H1 (cell line): ENCODE measurements at regions not wholly inside any gene's neighbourhood (a gene's known extent, or its start where the extent isn't known, plus 50 kb on each side); places are given as distances from the start of the nearest gene placed in this dataset.

Experiments
- CTCF ChIA-PET: fragments of 300-600 bp; sonication (Branson Sonifier 250); formaldehyde crosslinking; loops from one replicate; lab custom pipeline; 2021; ENCODE audit not compliant: partially characterized antibody; lab: Charles Lee
- POLR2A ChIA-PET: fragments of 300-600 bp; sonication (Branson Sonifier 250); formaldehyde crosslinking; loops from one replicate; lab custom pipeline; 2021; ENCODE audit warnings: inconsistent platforms; ENCODE audit not compliant: partially characterized antibody; lab: Charles Lee
- DNase-seq, 2 experiments: peaks; one replicate each; pipeline versions ENCODE4 v3.0.0 to v3.0.0-alpha.2; 2010 to 2022; ENCODE audit warnings: low spot score in 2 of 2, low read depth in 1 of 2, mixed read lengths in 1 of 2
- FAIRE-seq: peaks from 2 replicates; lab custom pipeline; 2011; peaks lifted over from hg19 to GRCh38; lab: Jason Lieb, UNC
- H2AFZ ChIP-seq: 2 replicates; pipeline ENCODE4 v1.8.1; 2012; ENCODE audit warnings: low read length, inconsistent platforms
- H2AK5ac ChIP-seq: 2 replicates; pipeline ENCODE4 v1.6.1; 2013; ENCODE audit warnings: low read depth, low read length
- H2BK120ac ChIP-seq: replicated peaks from 2 replicates; pipeline ENCODE3; 2013; ENCODE audit warnings: low read depth, low read length, inconsistent platforms
- H2BK12ac ChIP-seq: 2 replicates; pipeline ENCODE4 v1.6.1; 2013; ENCODE audit warnings: low read depth, low read length
- H2BK15ac ChIP-seq: 2 replicates; pipeline ENCODE4 v1.6.1; 2013; ENCODE audit warnings: low read length
- H2BK20ac ChIP-seq: 2 replicates; pipeline ENCODE4 v1.6.1; 2013; ENCODE audit warnings: low read length
- H2BK5ac ChIP-seq: 2 replicates; pipeline ENCODE4 v1.6.1; 2013; ENCODE audit warnings: low read depth, low read length
- H3K14ac ChIP-seq: 2 replicates; pipeline ENCODE4 v1.6.1; 2013; ENCODE audit warnings: inconsistent platforms; ENCODE audit not compliant: insufficient read length
- H3K18ac ChIP-seq: 2 replicates; pipeline ENCODE4 v1.6.1; 2013; ENCODE audit warnings: low read length; ENCODE audit errors: extremely low read depth
- H3K23ac ChIP-seq: 2 replicates; pipeline ENCODE4 v1.6.1; 2013; ENCODE audit warnings: inconsistent platforms; ENCODE audit not compliant: insufficient read length
- H3K23me2 ChIP-seq: 2 replicates; pipeline ENCODE4 v1.6.1; 2013; ENCODE audit warnings: low read depth, low read length
- H3K27ac ChIP-seq: 2 replicates; pipeline ENCODE4 v1.6.1; 2011; ENCODE audit warnings: low read depth, low read length, inconsistent platforms
- H3K27me3 ChIP-seq, 4 experiments: replicated peaks in 1 of 4; 1 replicate in 1 of 4; 2 replicates in 3 of 4; pipeline versions ENCODE4 v1.6.1 to v1.8.1; 2011 to 2013; ENCODE audit warnings: low read length in 3 of 4, mild to moderate bottlenecking in 3 of 4, inconsistent platforms in 2 of 4, mixed read lengths in 2 of 4, moderate library complexity in 1 of 4; ENCODE audit not compliant: control insufficient read depth in 3 of 4, insufficient read depth in 3 of 4; ENCODE audit errors: extremely low read depth in 1 of 4
- H3K36me3 ChIP-seq, 4 experiments: 2 replicates each; pipeline versions ENCODE4 v1.6.1 to v1.8.1; 2011 to 2013; ENCODE audit warnings: mild to moderate bottlenecking in 4 of 4, low read length in 3 of 4, moderate library complexity in 2 of 4, control low read depth in 1 of 4, inconsistent platforms in 1 of 4; ENCODE audit not compliant: insufficient read depth in 4 of 4, control insufficient read depth in 2 of 4
- H3K4ac ChIP-seq: replicated peaks from 2 replicates; pipeline ENCODE3; 2013; ENCODE audit warnings: low read length, low read depth, mixed read lengths, inconsistent platforms; ENCODE audit not compliant: insufficient read length
- H3K4me1 ChIP-seq, 4 experiments: replicated peaks in 1 of 4; 1 replicate in 1 of 4; 2 replicates in 3 of 4; pipeline versions ENCODE4 v1.6.1 to v1.8.1; 2011 to 2013; ENCODE audit warnings: low read length in 3 of 4, inconsistent platforms in 2 of 4, mixed read lengths in 1 of 4; ENCODE audit not compliant: insufficient read depth in 4 of 4, control insufficient read depth in 3 of 4
- H3K4me2 ChIP-seq, 2 experiments: 2 replicates each; pipeline versions ENCODE4 v1.6.1 to v1.8.1; 2011 to 2013; ENCODE audit warnings: low read depth in 2 of 2, low read length in 2 of 2, control low read depth in 1 of 2, inconsistent platforms in 1 of 2, mild to moderate bottlenecking in 1 of 2; ENCODE audit not compliant: insufficient read depth in 1 of 2
- H3K4me3 ChIP-seq, 4 experiments: fragments of 200-600, 300-600 bp in 1 of 4; sonication (generic), shearing (Covaris generic), sonication (Bioruptor Twin) in 1 of 4; 2 replicates each; pipeline versions ENCODE4 v1.5.1 to v1.8.1; 2011 to 2016; ENCODE audit warnings: low read length in 4 of 4, low read depth in 3 of 4, control low read depth in 2 of 4, inconsistent platforms in 2 of 4, mild to moderate bottlenecking in 2 of 4, mixed read lengths in 1 of 4, moderate library complexity in 1 of 4; ENCODE audit not compliant: insufficient read depth in 2 of 4; ENCODE audit errors: extremely low read depth in 1 of 4
- H3K56ac ChIP-seq: replicated peaks from 2 replicates; pipeline ENCODE3; 2013; ENCODE audit warnings: low read depth, mild to moderate bottlenecking, mixed read lengths, low read length, inconsistent platforms; ENCODE audit not compliant: insufficient read length
- H3K79me1 ChIP-seq: 2 replicates; pipeline ENCODE4 v1.6.1; 2013; ENCODE audit warnings: low read depth, low read length, control low read depth
- H3K79me2 ChIP-seq, 2 experiments: 2 replicates each; pipeline versions ENCODE4 v1.6.1 to v1.8.1; 2012 to 2013; ENCODE audit warnings: low read length in 2 of 2, mild to moderate bottlenecking in 2 of 2, inconsistent platforms in 1 of 2; ENCODE audit not compliant: insufficient read depth in 2 of 2, control insufficient read depth in 1 of 2
- H3K9ac ChIP-seq, 4 experiments: replicated peaks in 1 of 4; 1 replicate in 1 of 4; 2 replicates in 3 of 4; pipeline versions ENCODE4 v1.6.1 to v1.8.1; 2011 to 2013; ENCODE audit warnings: low read depth in 3 of 4, low read length in 3 of 4, control low read depth in 2 of 4, mild to moderate bottlenecking in 2 of 4, moderate library complexity in 2 of 4, inconsistent platforms in 1 of 4; ENCODE audit errors: extremely low read depth in 1 of 4
- H3K9me3 ChIP-seq, 2 experiments: 2 replicates each; pipeline versions ENCODE4 v1.6.1 to v1.8.1; 2012 to 2013; ENCODE audit warnings: mild to moderate bottlenecking in 2 of 2, moderate library complexity in 2 of 2, control low read depth in 1 of 2, inconsistent platforms in 1 of 2, low read depth in 1 of 2, low read length in 1 of 2, mixed read lengths in 1 of 2; ENCODE audit not compliant: insufficient read depth in 2 of 2
- H4K20me1 ChIP-seq, 2 experiments: replicated peaks in 1 of 2; 2 replicates each; pipeline versions ENCODE3 to v1.8.1; 2011 to 2013; ENCODE audit warnings: inconsistent platforms in 2 of 2, low read length in 2 of 2, mild to moderate bottlenecking in 1 of 2; ENCODE audit not compliant: insufficient read depth in 2 of 2, control insufficient read depth in 1 of 2
- H4K5ac ChIP-seq: 2 replicates; pipeline ENCODE4 v1.6.1; 2013; ENCODE audit warnings: low read length, low read depth, mixed read lengths, inconsistent platforms; ENCODE audit not compliant: insufficient read length
- H4K8ac ChIP-seq: 2 replicates; pipeline ENCODE4 v1.8.0; 2013; ENCODE audit warnings: mild to moderate bottlenecking, moderate library complexity, low read length, inconsistent platforms; ENCODE audit not compliant: insufficient read depth; ENCODE audit errors: extremely low read depth
- H4K91ac ChIP-seq: replicated peaks from 2 replicates; pipeline ENCODE3; 2013; ENCODE audit warnings: low read length, mixed read lengths, inconsistent platforms; ENCODE audit not compliant: insufficient read length
- BACH1 ChIP-seq: IDR thresholded peaks from 2 replicates; pipeline ENCODE4 v1.6.1; 2012; ENCODE audit warnings: low read length, improper control_type of control experiment
- CBX5 ChIP-seq: fragments of 300-800, 300-1000 bp; sonication (generic); IDR thresholded peaks from 2 replicates; pipeline ENCODE4 v1.7.1; 2016; ENCODE audit warnings: antibody characterized with exemption, low read length, low read depth
- CBX8 ChIP-seq: fragments of 300-800, 300-1000 bp; sonication (generic); IDR thresholded peaks from 2 replicates; pipeline ENCODE4 v1.7.1; 2016; ENCODE audit warnings: low read depth, low read length, borderline replicate concordance
- EGR1 ChIP-seq: IDR thresholded peaks from 2 replicates; pipeline ENCODE4 v1.6.1; 2011; ENCODE audit warnings: low read depth, low read length, borderline replicate concordance
- FOSL1 ChIP-seq: IDR thresholded peaks from 2 replicates; pipeline ENCODE4 v1.6.1; 2011; ENCODE audit warnings: mild to moderate bottlenecking, low read depth, low read length, moderate library complexity; ENCODE audit not compliant: insufficient read depth
- NRF1 ChIP-seq: IDR thresholded peaks from 2 replicates; pipeline ENCODE4 v1.6.1; 2011; ENCODE audit warnings: mild to moderate bottlenecking, low read depth, low read length, improper control_type of control experiment
- YY1 ChIP-seq: IDR thresholded peaks from 2 replicates; pipeline ENCODE4 v1.6.1; 2011; ENCODE audit warnings: low read depth, mild to moderate bottlenecking, low read length
- WGBS, 2 experiments: shearing (Covaris generic) in 1 of 2; methylation state at CpG; one replicate each; pipeline versions ENCODE4 v1.1.6 to v1.1.7; 2013 to 2015; ENCODE audit warnings: low lambda C conversion rate in 2 of 2, mixed read lengths in 2 of 2, inconsistent platforms in 1 of 2, low coverage in 1 of 2, missing lambda C conversion rate in 1 of 2; ENCODE audit not compliant: insufficient replicate concordance in 2 of 2, insufficient coverage in 1 of 2, insufficient read length in 1 of 2; ENCODE audit errors: extremely low coverage in 1 of 2, missing lambda C conversion rate in 1 of 2; 5-methylcytosine and 5-hydroxymethylcytosine counted together

DNA sequence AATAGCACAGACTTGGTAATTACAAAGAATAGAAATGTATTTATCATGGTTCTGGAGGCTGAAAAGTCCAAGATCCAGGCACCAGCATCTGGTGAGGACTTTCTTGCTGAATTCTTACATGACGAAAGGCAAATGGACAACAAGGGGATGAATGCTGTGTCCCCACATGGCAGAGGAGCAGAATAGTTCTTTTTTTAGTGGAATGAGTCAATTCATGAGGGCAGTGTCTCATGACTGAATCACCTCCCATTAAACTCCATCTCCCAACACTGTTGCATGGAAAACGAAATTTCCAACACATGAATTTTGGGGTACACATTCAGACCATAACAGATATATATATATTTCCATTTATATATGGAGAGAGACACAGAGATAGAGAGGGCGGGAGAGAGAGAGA is 628.3 kb downstream of the TRIML1 start:
- Histone ChIP-seq H3K4me1 (no peaks in the 10 kb centered on the region), H3K56ac (no peak overlapping the region), H2BK20ac (no peak overlapping the region), H3K4me3 (no peak overlapping the region), H4K91ac (no peak overlapping the region), H3K27ac (no peak overlapping the region), H3K79me1 (no peaks in the 10 kb centered on the region), H2BK120ac (no peak overlapping the region), H2BK12ac (no peak overlapping the region), H3K79me2 (no peaks in the 10 kb centered on the region), H3K9ac (no peak overlapping the region), H4K20me1 (no peaks in the 10 kb centered on the region), H2BK5ac (no peak overlapping the region), H4K8ac (no peak overlapping the region), H4K5ac (no peak overlapping the region), H2AK5ac (no peak overlapping the region), H3K4me2 (no peak overlapping the region), H3K23ac (no peak overlapping the region), H3K9me3 (no peaks in the 10 kb centered on the region; a peak in 1 of 4 replicates), H3K18ac (no peak overlapping the region), H3K4ac (no peak overlapping the region), H3K27me3 (no peaks in the 10 kb centered on the region), H2BK15ac (no peak overlapping the region), H3K14ac (no peak overlapping the region), H3K23me2 (no peaks in the 10 kb centered on the region), H2AFZ (no peak overlapping the region), H3K36me3 (no peaks in the 10 kb centered on the region)
- WGBS, 2 experiments = 89% methylated on average over 3 of the region's 3 CpGs; no CpG with 5 or more reads in 1 of the 2 experiments
- ChIA-PET CTCF (no interaction called here), POLR2A (no interaction called here)
- FAIRE-seq (no peak), DNase-seq (no peak)
- TF ChIP-seq EGR1 = no peak
- TF ChIP-seq YY1 = no peak
- no peak for TF ChIP-seq BACH1
- no peak for TF ChIP-seq CBX5
- TF ChIP-seq NRF1 = no peak
- no peak for TF ChIP-seq CBX8
- no peak for TF ChIP-seq FOSL1
